ENCODE measurements at regions not wholly inside any gene's neighbourhood (a gene's known extent, or its start where the extent isn't known, plus 50 kb on each side); places are given as distances from the start of the nearest gene placed in this dataset.

- ChIA-PET POLR2A (no interaction called here), CTCF (no interaction called here)
- H3K27me3 Mint-ChIP-seq, result peaks cover 3 to 6% of the 10 kb centered on the region in 2 donors
- no peaks in the 10 kb centered on the region for H3K4me1 Mint-ChIP-seq
- Histone ChIP-seq H3K27me3 (replicated peaks in 1 of 2; ENCODE audit: control insufficient read depth in 2 of 2, extremely low read depth in 1 of 2, insufficient read depth in 2 of 2, low read length in 1 of 2) (peaks cover 0 to 31% of the 10 kb centered on the region in 2 experiments), H3K9me3 (no peaks in the 10 kb centered on the region), H3K4me1 (ENCODE audit: control insufficient read depth in 1 of 2, extremely low read depth in 1 of 2, insufficient read depth in 2 of 2, low read length in 2 of 2) (no peaks in the 10 kb centered on the region), H3K27ac (ENCODE audit: low read length) (no peak overlapping the region), H3K4me3 (ENCODE audit: control insufficient read depth in 1 of 2, extremely low read depth in 1 of 2, low read length in 1 of 2) (no peak overlapping the region), H3K36me3 (ENCODE audit: control insufficient read depth in 2 of 2, extremely low read depth in 1 of 2, insufficient read depth in 1 of 2, low read length in 1 of 2) (no peaks in the 10 kb centered on the region)
- H3K4me3 Mint-ChIP-seq, result no peak overlapping the region
- DNase-seq, result no peak
- H3K27ac Mint-ChIP-seq, result no peak overlapping the region
- 81% methylated on average over 5 of the region's 7 CpGs for WGBS (ENCODE audit: insufficient coverage)
- H3K36me3 Mint-ChIP-seq, result no peaks in the 10 kb centered on the region
- no peak for ATAC-seq (replicated peaks in 1 of 4)
- peaks cover 16 to 26% (median 18%) of the 10 kb centered on the region in 3 donors for H3K9me3 Mint-ChIP-seq
These were observed 50.3 kb upstream of the CXCL12 start for GRCh38 chr10:44435196-44435595.

- Mint-ChIP-seq H3K36me3 (no peaks in the 10 kb centered on the region), H3K4me3 (no peak overlapping the region), H3K27me3 (peaks cover 3 to 9% of the 10 kb centered on the region in 2 donors), H3K9me3 (peaks cover 14 to 17% (median 17%) of the 10 kb centered on the region in 3 donors), H3K4me1 (no peaks in the 10 kb centered on the region), H3K27ac (no peak overlapping the region)
- H3K4me1 ChIP-seq (ENCODE audit: control insufficient read depth in 1 of 2, extremely low read depth in 1 of 2, insufficient read depth in 2 of 2, low read length in 2 of 2), result no peaks in the 10 kb centered on the region
- WGBS (ENCODE audit: insufficient coverage), result 17% methylated on average over 1 of the region's 1 CpG
- H3K27me3 ChIP-seq (replicated peaks in 1 of 2; ENCODE audit: control insufficient read depth in 2 of 2, extremely low read depth in 1 of 2, insufficient read depth in 2 of 2, low read length in 1 of 2), result peaks cover 0 to 31% of the 10 kb centered on the region in 2 experiments
- H3K36me3 ChIP-seq (ENCODE audit: control insufficient read depth in 2 of 2, extremely low read depth in 1 of 2, insufficient read depth in 1 of 2, low read length in 1 of 2), result no peaks in the 10 kb centered on the region
- no peak for ATAC-seq (replicated peaks in 1 of 4)
- DNase-seq, result no peak
- H3K9me3 ChIP-seq, result no peaks in the 10 kb centered on the region
- POLR2A ChIA-PET, result no interaction called here
- no peak overlapping the region for H3K4me3 ChIP-seq (ENCODE audit: control insufficient read depth in 1 of 2, extremely low read depth in 1 of 2, low read length in 1 of 2)
- no peak overlapping the region for H3K27ac ChIP-seq (ENCODE audit: low read length)
- CTCF ChIA-PET, result no interaction called here
These were observed 51.3 kb upstream of the CXCL12 start for GRCh38 chr10:44436240-44436639.

DNA sequence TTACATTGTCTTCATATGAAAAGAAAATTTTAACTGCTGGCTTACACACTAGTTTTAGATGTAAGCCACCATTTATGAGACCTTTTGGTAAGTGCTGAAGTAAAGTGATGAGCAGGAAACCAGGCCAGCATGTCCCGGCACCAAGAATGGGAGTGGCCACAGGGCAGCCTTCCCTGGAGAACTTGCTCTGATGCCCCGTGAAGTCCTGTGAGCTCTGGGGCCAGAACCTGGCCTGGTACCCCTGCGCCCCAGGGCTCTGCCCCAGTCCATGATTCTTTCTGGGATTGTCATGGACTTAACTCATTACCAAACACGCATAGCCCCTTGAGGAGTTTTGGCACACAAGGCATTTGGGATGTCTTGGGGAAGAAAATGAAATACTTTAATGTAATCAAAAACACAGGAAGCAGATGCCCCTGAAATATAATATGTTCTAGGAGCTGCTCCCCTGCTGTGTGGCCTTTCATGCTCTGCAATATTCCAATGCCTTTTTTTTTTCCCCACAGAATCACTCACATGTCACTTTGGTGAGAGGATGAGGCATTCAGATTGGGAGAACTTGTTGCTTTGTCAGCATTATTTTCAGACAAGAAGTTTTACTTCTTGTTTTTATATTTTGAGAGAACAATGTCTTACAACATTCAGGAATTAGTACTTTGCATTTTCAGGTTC lies 53.1 kb upstream of the CXCL12 start:
- POLR2A ChIA-PET, result no interaction called here
- no peaks in the 10 kb centered on the region for H3K9me3 ChIP-seq
- no peak for ATAC-seq (replicated peaks in 1 of 4)

DNA sequence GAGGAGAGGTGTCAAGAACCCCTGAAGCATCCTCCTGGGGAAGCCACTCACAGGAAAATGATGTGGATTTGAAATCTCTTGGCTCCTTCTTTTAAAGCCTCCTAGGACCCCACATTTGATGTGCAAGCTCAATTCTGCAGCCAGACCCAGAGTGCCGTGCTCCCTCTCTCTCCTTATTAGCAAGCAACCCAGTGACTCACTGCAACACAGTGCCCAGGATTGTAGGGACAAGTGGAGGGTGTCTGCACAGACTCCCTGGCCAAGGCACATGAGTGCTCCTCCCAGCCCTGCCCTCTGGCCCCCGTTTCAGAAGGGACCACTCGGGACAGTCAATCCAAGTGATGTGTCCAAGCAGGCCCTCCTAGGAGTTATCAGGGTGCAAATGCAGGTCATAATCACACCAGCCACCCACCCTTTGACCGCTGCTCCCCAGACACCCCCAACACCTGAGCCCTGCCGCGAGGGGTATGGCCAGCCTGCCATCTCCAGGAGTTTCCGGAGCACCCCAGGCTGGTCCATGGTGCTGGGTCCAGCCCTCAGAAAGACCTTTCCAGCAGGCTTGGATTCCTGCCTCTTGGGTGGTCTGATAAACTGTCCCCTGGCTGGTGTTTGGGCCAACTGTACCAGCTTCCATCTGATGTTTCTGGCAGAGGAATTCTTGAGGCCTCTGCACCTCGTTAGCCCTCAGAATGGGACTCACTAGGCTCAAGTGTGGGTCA lies 54.5 kb upstream of the CXCL12 start:
- no peak overlapping the region for H3K27ac ChIP-seq (ENCODE audit: low read length)
- DNase-seq, result no peak
- Mint-ChIP-seq H3K36me3 (no peaks in the 10 kb centered on the region), H3K9me3 (peaks cover 2 to 15% (median 14%) of the 10 kb centered on the region in 3 donors), H3K4me1 (no peaks in the 10 kb centered on the region), H3K4me3 (no peak overlapping the region), H3K27ac (no peak overlapping the region), H3K27me3 (peaks cover 3 to 9% of the 10 kb centered on the region in 2 donors)
- H3K4me1 ChIP-seq (ENCODE audit: control insufficient read depth in 1 of 2, extremely low read depth in 1 of 2, insufficient read depth in 2 of 2, low read length in 2 of 2), result no peaks in the 10 kb centered on the region
- no peak overlapping the region for H3K4me3 ChIP-seq (ENCODE audit: control insufficient read depth in 1 of 2, extremely low read depth in 1 of 2, low read length in 1 of 2)
- H3K36me3 ChIP-seq (ENCODE audit: control insufficient read depth in 2 of 2, extremely low read depth in 1 of 2, insufficient read depth in 1 of 2, low read length in 1 of 2), result no peaks in the 10 kb centered on the region
- peaks cover 0 to 31% of the 10 kb centered on the region in 2 experiments for H3K27me3 ChIP-seq (replicated peaks in 1 of 2; ENCODE audit: control insufficient read depth in 2 of 2, extremely low read depth in 1 of 2, insufficient read depth in 2 of 2, low read length in 1 of 2)
- 79% methylated on average over 6 of the region's 8 CpGs for WGBS (ENCODE audit: insufficient coverage)
- ChIA-PET CTCF (no interaction called here), POLR2A (interaction anchor here in 1 of 2 donors (0.7 kb wide), 1 partner anchor 104 kb away, joined by 3 read pairs; no protein-coding TSS in a partner anchor)
- no peaks in the 10 kb centered on the region for H3K9me3 ChIP-seq
- ATAC-seq (replicated peaks in 1 of 4), result no peak

More for the DNA sequence above, 53.1 kb upstream of the CXCL12 start:
- WGBS (ENCODE audit: insufficient coverage), result 93% methylated on average over 3 of the region's 4 CpGs
- no peaks in the 10 kb centered on the region for H3K4me1 Mint-ChIP-seq
- CTCF ChIA-PET, result no interaction called here
- no peak overlapping the region for H3K27ac ChIP-seq (ENCODE audit: low read length)
- H3K27me3 ChIP-seq (replicated peaks in 1 of 2; ENCODE audit: control insufficient read depth in 2 of 2, extremely low read depth in 1 of 2, insufficient read depth in 2 of 2, low read length in 1 of 2), result peaks cover 0 to 31% of the 10 kb centered on the region in 2 experiments
- peaks cover 3 to 9% of the 10 kb centered on the region in 2 donors for H3K27me3 Mint-ChIP-seq
- H3K27ac Mint-ChIP-seq, result no peak overlapping the region
- H3K36me3 Mint-ChIP-seq, result no peaks in the 10 kb centered on the region
- no peak overlapping the region for H3K4me3 Mint-ChIP-seq
- no peaks in the 10 kb centered on the region for H3K4me1 ChIP-seq (ENCODE audit: control insufficient read depth in 1 of 2, extremely low read depth in 1 of 2, insufficient read depth in 2 of 2, low read length in 2 of 2)
- no peaks in the 10 kb centered on the region for H3K36me3 ChIP-seq (ENCODE audit: control insufficient read depth in 2 of 2, extremely low read depth in 1 of 2, insufficient read depth in 1 of 2, low read length in 1 of 2)
- H3K9me3 Mint-ChIP-seq, result peaks cover 3 to 12% (median 9%) of the 10 kb centered on the region in 3 donors
- no peak for DNase-seq
- H3K4me3 ChIP-seq (ENCODE audit: control insufficient read depth in 1 of 2, extremely low read depth in 1 of 2, low read length in 1 of 2), result no peak overlapping the region

GRCh38 chr10:44439958-44440244 lies 55.0 kb upstream of the CXCL12 start:
- POLR2A ChIA-PET, result interaction anchor here in 1 of 2 donors (0.7 kb wide), 1 partner anchor 105 kb away, joined by 3 read pairs; no protein-coding TSS in a partner anchor
- Mint-ChIP-seq H3K27me3 (peaks cover 3 to 9% of the 10 kb centered on the region in 2 donors), H3K9me3 (peaks cover 4 to 20% (median 16%) of the 10 kb centered on the region in 3 donors), H3K36me3 (no peaks in the 10 kb centered on the region), H3K4me3 (no peak overlapping the region), H3K27ac (no peak overlapping the region), H3K4me1 (no peaks in the 10 kb centered on the region)
- Histone ChIP-seq H3K4me3 (ENCODE audit: control insufficient read depth in 1 of 2, extremely low read depth in 1 of 2, low read length in 1 of 2) (no peak overlapping the region), H3K36me3 (ENCODE audit: control insufficient read depth in 2 of 2, extremely low read depth in 1 of 2, insufficient read depth in 1 of 2, low read length in 1 of 2) (no peaks in the 10 kb centered on the region), H3K4me1 (ENCODE audit: control insufficient read depth in 1 of 2, extremely low read depth in 1 of 2, insufficient read depth in 2 of 2, low read length in 2 of 2) (no peaks in the 10 kb centered on the region), H3K27ac (ENCODE audit: low read length) (no peak overlapping the region), H3K27me3 (replicated peaks in 1 of 2; ENCODE audit: control insufficient read depth in 2 of 2, extremely low read depth in 1 of 2, insufficient read depth in 2 of 2, low read length in 1 of 2) (peaks cover 0 to 31% of the 10 kb centered on the region in 2 experiments), H3K9me3 (no peaks in the 10 kb centered on the region)
- ATAC-seq (replicated peaks in 1 of 4) (no peak), DNase-seq (no peak)
- WGBS (ENCODE audit: insufficient coverage), result 53% methylated on average over 5 of the region's 5 CpGs
- CTCF ChIA-PET, result no interaction called here

GRCh38 chr10:44457259-44457658 lies 72.4 kb upstream of the CXCL12 start:
- H3K27ac Mint-ChIP-seq, result no peak overlapping the region
- H3K4me1 ChIP-seq (ENCODE audit: control insufficient read depth in 1 of 2, extremely low read depth in 1 of 2, insufficient read depth in 2 of 2, low read length in 2 of 2), result no peaks in the 10 kb centered on the region
- H3K4me1 Mint-ChIP-seq, result no peaks in the 10 kb centered on the region
- H3K9me3 ChIP-seq, result no peaks in the 10 kb centered on the region
- no peak overlapping the region for H3K4me3 Mint-ChIP-seq
- ChIA-PET POLR2A (no interaction called here), CTCF (no interaction called here)
- peaks cover 0 to 6% of the 10 kb centered on the region in 2 experiments for H3K27me3 ChIP-seq (replicated peaks in 1 of 2; ENCODE audit: control insufficient read depth in 2 of 2, extremely low read depth in 1 of 2, insufficient read depth in 2 of 2, low read length in 1 of 2)
- peaks cover 3 to 20% (median 4%) of the 10 kb centered on the region in 3 donors for H3K9me3 Mint-ChIP-seq
- H3K27me3 Mint-ChIP-seq, result peaks cover 2 to 34% of the 10 kb centered on the region in 2 donors
- DNase-seq (no peak), ATAC-seq (replicated peaks in 1 of 4) (no peak)
- H3K36me3 ChIP-seq (ENCODE audit: control insufficient read depth in 2 of 2, extremely low read depth in 1 of 2, insufficient read depth in 1 of 2, low read length in 1 of 2), result no peaks in the 10 kb centered on the region
- no CpG with 5 or more reads among the region's 2 CpGs for WGBS (ENCODE audit: insufficient coverage)
- H3K36me3 Mint-ChIP-seq, result no peaks in the 10 kb centered on the region
- no peak overlapping the region for H3K4me3 ChIP-seq (ENCODE audit: control insufficient read depth in 1 of 2, extremely low read depth in 1 of 2, low read length in 1 of 2)
- no peak overlapping the region for H3K27ac ChIP-seq (ENCODE audit: low read length)
